HG03558 (cell line): ENCODE measurements at regions not wholly inside any gene's neighbourhood (a gene's known extent, or its start where the extent isn't known, plus 50 kb on each side); places are given as distances from the start of the nearest gene placed in this dataset.
"Not testable (repeated sequence)": the region's sequence is repeated elsewhere in the genome, so short reads cannot be mapped to it uniquely, and the experiment has no call there.

Experiments
- ATAC-seq: cut with Tn5 transposase; IDR thresholded peaks from one replicate; pipeline ENCODE4 v1.9.1; 2021; ENCODE audit warnings: moderate number of reproducible peaks; ENCODE audit not compliant: unreplicated experiment; ENCODE audit errors: extremely low read depth

DNA sequence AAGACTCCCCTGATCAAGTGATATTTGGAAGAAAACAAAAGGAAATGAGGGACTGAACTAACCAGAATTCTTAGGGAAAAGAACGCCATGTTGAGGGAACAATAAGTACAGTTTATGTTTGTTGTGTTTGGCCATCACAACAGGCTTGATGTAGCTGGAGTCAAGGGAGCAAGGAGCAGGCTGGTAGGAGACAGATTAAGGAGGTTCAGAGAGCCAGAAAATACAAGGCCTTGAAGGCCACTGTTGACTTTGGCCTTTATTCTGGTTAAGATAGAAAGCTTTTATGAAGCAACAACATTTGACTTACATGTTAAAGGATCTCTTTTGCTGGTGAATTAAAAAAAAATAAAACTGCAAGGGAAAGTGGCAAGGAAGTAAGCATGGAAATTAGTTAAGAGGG, 754.1 kb upstream of the SLC8A1 start:
- no peak for ATAC-seq

DNA sequence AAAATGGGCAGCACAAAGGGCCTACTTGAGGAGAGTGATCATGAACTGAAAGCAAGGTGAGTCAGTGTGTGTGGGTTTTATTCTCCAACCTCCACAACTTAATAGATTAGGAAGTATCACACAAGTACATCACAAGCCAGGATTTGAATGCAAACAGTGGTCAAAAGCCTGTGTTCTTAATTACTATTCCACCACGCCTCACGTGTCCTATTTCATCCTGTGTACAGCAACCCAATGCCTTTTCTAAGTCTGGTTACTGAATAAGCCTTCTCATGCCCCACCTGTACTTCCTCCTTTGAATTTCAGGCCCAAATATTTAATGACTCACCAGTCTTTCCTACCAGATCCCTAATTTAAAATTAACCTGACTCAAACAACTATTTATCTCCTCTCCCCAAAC, 755.7 kb upstream of the SLC8A1 start:
- no peak for ATAC-seq

DNA sequence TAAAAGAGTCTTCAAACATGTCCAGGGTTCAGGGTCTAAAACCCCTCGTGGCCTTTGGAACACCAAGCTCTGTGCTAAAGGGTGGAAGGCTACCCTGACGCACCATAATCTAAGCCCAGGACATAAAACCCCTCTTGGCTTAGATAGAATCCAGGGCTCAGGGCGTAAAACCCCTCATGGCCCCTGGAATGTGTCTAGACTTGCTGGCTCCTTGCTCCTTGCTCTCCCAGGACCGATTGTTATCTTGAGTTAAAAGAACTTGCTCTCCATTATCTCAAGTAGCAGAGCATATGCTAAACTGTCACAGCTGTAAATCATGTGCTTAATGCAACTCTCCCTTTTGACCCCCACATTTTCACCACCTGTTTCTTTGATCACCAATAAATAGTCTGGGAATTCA, 758.1 kb upstream of the SLC8A1 start:
- not testable (repeated sequence) for ATAC-seq

DNA sequence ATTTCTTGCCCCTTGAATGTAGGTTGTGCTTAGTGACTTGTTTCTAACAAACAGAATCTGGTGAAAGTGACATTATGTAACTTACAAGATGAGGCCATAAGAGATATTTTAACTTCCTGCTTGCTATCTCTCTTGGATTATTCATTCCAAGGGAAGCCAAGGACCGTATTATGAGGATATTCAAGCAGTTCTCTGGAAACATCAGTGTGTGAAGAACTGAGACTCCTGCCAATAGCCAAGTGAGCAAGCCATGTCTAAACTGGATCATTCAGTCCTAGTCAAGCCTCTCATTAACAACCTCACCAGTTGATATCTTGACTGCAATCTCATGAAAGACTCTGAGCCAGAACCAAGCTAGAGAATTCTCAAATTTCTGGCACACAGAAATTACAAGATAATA, 765.1 kb upstream of the SLC8A1 start:
- ATAC-seq = no peak

DNA sequence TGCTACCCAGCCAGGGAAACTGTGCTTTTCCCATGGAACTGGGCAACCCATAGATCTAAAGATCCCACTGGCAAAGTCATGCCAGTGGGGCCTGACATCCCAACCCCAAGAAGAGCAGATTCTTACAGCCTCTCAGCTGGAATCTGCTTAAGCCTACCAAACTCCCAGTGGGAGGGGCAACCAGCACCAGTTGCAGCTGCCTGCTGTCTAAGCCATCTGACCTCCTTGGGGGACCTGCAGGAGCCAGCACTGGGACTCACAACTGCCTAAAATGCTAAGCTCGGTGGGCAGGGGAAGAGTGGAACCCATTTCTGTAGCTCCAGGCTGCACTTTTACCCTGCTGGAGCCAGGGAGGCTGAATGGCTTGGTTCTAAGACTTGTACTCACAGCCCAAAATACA, 770.7 kb upstream of the SLC8A1 start:
- no peak for ATAC-seq

DNA sequence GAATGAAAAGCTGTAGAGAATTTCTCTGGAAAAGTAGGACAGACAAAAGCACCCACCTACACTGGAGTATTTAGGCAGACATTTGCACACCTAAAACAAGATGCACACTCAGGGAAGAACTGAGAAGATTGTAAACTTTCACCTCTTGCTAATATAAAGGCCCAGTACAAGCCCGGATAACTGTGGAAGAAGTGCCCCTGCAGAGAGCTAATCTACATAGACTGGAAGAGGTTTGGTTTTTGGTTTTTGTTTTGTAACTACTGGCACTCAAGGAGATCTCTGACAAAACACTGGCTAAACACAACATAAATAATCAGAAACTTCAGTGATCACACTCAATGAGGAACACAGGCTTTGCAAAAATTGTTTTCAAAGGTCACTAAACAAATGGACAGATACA, 782.2 kb upstream of the SLC8A1 start:
- no peak for ATAC-seq

DNA sequence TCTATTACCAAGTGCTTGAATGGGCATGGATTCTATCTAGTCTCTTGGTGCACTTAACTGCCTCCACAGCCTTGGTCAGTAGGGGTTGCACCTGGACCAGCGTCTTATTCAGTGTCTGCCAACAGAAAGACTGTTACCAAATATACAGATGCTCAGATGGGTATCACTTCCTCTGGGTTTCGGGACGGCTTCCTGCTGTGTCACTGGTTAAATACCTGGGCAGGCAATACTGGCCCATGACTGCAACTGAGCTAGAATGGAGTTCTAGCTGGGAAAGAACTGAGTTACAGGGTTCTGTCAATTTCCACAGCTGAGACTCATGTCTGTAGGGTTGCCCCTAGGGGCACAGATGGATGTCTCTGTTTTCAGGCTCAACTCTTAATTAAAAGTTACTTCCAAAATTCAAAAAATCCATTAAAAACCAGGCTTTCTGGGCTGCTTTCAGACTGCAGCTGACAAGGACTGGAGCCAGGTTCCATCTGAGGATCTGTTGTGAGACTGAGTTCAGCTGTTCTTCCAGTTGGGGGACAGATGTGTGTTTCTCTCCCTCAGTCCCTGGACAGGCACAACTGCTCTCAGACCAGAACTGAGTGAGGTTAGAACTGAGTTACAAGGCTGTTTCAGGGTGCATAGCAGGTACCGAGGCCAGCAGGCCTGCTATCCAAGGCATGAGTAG, 789.6 kb upstream of the SLC8A1 start:
- no peak for ATAC-seq

DNA sequence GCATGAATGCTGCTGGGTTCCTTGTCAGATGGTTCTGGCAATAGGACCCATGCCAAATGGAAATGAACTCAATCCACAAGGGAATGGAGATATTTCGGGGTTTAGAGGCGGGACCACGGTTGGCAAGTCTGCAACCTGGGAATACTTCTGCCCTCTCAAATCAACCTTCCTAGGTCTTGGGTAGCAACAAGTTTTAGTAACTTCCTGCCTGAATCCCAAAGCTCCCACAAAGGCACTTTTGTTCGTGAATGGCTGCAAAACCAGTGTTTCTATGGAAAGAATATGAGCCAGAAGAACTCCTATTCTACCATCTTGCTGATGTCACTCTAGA, 790.1 kb upstream of the SLC8A1 start:
- ATAC-seq = no peak

DNA sequence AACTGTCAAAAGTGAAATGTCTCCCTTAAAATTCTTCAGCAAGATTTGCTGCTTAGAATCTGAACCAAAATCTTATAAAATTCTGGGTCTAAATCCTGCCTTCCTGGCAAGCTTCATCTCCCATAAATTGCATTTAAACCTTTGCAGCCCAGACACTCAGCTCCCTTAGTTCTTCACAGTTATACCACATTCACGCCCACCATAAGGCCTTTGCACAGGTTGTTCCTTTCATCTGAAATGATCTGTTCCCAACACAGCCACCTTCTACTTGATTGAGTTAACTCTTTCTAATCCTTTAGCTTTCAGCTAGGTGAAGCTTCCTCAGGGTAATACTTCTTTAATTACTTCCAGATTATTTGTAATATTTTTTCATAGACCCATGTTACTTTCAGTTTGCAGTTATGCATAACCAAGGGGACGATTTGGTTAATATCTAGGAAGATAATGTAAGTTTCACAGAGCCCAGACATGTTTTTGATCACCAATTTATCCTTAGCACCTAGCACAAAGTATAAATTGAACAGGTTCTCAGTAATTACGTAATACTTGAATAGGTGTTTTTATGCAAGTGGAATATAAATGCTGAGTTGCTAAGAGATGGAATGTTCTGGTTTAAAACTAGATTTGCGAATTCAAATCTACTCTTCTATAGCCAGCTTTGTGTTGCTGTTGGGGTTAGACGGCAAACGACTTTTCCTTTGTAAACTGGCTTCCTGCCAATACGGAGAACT, 779.7 kb upstream of the PKDCC start:
- ATAC-seq = no peak

DNA sequence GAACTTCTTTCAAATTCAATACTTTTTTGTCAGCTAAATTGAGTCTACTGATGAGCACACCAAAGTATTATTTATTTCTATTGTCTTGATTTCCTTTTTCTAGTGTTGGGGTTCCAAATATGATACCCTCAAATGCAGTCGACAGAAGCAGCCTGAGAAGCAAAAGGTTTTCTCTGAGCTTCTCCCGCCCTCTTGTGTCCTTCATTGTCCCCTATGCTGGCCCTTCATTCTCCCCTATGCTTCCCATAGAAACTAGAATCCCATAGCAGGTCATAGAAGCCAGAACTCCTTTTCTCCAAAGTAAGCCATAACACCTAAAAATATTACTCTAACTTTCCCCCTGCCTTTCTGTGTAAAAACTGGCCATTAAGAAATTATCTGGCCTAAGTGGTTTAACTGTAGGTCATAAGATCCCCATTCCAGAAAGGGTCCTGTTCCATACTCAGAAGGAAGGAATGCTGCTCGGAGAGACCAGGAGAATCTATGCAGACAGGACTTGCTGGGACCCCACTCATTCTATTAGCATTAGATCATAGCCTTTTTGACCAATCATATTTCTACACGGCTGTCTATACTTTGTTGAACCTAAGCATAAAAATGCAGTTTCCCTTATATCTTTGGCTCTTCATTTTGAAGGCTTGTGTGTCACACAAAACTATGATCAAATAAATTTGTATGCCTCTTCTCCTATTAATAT, 764.6 kb upstream of the PKDCC start:
- ATAC-seq = no peak

DNA sequence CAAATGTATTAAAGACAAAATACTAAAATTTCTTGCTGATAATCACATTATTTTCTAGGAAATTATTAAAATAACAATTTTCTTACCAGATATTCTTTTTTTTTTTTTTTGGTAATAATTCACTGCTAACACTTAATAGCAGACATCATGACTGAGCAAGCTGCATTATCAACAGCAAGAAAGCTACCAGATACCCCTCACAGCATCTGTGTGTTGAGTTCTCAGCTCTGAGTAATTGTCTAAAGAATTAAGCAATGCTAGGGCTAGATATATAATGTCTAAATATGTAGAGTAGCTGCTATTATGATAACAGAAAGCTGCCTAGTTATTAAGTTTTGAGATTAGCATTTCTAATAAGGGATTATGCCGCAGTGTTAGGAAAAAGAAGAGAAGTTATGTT, 754.3 kb upstream of the PKDCC start:
- ATAC-seq = no peak

DNA sequence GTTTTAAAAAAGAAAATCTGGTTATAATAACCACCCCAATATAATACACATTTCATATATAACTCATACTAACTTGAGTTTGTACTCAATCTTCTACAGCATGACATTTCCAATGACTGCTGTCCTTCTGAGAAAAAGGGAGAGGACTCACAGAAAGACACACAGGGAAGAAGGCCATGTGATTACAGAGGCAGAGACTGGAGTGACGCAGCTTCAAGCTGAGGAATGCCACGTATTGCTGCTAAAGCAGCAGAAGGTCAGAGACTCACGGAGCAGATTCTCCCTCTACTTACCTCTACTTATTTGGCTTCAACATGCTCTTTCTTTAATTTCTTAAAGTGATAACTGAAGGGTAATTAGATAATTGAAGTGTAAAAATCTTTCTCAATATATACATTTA, 753.5 kb upstream of the PKDCC start:
- no peak for ATAC-seq

DNA sequence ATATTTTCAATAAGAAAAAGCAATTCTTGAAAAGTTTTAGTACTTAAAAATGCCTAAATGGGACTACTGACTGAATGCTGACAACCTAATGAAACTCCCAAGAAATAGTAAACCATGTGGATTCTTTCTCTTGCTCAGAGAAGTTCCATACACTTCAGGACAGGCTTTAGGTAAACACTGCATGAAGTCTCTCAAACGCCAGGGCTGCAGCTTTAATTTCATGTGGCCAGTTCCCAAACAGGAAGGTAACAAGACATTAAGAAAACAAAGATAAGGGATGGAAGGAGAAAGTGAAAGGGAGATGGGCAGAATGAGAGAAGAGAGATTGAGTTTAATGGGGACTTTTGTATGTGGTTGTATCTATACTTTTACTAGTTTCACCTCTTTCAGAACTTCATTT, 734.7 kb upstream of the PKDCC start:
- ATAC-seq = no peak

DNA sequence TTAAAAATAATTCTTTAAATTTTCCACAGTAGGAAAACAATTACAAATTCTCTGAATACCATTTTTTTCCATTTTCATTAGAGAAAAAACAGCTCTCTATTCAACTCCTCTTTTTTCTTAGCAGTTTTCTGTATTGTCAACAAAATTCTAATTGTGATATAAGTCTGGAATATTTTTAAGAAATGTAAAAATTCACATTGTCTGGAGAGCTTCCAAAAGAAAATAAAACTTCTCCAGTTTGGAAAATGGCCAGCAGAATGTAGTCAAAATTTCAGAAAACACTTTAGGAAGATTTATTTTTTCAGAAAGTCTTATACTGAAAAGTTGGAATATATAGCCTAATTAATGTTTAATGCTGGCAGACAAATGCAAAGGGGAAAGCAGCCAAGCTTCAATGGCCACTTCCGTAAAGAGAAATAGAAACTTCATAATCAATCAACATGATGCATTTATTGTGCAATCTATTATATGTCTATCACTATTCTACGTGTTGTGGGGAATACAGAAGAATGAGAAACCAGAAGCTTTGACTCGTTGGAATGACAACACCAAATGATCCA, 733.2 kb upstream of the PKDCC start:
- no peak for ATAC-seq

DNA sequence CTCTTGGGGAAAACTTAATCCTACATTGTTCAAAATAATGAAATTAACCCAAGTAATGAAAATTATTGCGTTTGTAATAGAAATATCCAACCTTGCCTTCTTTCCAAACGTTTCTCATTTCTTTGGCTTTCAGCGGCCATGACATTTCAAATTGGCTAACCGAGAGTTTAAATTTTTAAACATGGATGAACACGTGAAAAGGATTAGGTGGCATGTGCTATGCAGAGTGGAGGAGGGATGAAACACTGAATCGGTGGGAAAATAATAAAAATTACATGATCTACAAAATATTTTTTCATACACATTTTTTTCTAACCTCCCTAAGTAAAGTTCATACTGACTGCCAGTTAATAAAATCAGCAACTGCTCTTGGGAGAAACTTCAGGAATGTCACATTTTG, 728.4 kb upstream of the PKDCC start:
- no peak for ATAC-seq

DNA sequence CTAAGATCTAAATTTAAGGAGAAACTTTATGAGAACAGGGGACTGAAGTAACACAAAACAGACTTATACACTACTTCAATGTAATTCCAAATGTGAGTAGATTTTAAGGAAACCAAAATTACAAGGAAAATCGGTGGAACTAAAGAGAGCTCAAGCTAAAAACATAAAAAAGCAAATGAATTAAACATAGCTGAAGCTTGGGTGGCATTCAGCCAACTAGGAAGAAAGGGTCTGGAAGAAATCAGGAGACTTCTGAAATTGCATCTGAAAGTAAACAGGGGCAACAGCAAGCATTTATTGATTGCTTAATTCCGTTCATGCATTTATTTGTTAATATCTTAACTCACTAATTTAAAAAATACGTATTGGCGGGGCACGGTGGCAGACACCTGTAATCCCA, 727.3 kb upstream of the PKDCC start:
- no peak for ATAC-seq

DNA sequence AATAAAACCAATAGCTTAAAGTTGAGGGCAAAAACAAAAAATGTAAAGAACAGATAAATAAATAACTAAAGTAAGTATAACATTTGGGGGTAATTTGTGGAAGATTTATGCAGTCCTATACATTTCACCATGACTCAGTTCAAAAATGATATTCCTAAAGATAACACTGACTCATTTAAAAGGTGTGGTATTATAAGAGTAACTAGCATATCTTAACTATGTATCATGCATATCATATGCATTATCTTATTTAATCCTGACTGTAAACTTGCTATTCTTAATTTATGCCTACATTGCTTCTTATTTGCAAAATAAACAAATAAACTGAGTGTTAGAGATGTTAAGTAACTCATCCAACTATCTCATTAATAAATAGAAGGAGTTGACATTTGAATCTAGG, 726.5 kb upstream of the PKDCC start:
- no peak for ATAC-seq

DNA sequence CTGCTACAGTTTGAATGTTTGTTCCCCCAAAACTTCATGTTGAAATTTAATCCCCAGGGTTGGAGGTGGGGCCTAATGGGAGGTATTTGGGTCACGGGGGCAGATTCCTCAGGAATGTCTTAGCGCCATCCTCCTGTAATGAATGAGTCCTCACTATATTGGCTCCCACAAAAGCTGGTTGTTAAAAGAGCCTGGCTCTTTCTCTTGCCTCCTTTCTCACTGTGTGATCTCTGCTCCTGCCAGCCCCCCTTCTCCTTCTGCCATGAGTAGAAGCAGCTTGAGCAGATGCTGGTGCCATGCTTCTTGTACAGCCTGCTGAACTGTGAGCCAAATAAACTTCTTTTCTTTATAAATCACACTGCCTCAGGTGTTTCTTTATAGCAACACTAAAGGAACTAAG, 721.0 kb upstream of the PKDCC start:
- no peak for ATAC-seq

DNA sequence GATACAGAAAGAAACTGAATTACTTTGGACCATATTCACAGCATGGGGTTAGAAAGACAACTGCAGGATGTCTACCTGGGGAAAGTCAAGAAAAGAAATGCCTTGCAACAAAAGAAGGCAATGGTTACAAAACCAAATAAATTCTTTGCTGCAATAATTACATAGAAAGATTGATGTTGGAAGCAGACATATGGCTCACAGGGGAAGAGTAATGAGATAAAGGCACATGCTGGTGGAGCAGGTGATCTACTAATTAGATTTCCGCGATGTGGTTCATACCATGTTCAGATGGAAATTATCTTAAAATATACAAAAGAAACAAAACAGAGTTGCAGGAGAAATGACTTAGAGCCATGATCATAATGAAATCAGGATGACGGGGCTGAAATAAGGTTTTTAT, 718.8 kb upstream of the PKDCC start:
- ATAC-seq = no peak

DNA sequence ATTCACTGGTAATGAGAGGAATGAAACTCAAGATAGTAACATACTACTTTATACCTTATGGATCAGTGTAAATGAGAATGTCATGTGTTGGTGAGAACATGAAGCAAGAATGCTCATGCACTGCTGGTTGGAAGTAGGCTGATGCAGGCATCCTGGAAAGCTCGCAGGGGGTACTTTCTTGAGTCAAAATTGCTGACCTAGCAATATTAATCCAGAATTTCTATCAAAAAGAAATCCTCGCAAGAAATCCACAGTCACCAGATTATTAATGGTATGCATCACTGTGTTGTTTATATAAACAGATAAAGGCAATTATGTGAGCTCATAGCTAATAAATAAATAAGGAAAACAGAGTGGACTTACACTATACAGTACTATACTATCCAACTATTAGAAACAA, 713.7 kb upstream of the PKDCC start:
- ATAC-seq = no peak

DNA sequence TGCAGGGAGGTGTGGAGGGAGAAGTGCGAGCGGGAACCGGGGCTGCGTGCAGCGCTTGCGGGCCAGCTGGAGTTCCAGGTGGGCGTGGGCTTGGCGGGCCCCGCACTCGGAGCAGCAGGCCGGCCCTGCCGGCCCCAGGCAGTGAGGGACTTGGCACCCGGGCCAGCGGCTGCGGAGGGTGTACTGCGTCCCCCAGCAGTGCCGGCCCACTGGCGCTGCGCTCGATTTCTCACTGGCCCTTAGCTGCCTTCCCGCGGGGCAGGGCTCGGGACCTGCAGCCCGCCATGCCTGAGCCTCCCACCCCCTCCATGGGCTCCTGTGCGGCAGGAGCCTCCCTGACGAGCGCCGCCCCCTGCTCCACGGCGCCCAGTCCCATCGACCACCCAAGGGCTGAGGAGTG, 712.2 kb upstream of the PKDCC start:
- not testable (repeated sequence) for ATAC-seq
